Gastrocnemius medialis (tissue), 4 donors: ENCODE measurements at regions not wholly inside any gene's neighbourhood (a gene's known extent, or its start where the extent isn't known, plus 50 kb on each side); places are given as distances from the start of the nearest gene placed in this dataset.
"Not testable (repeated sequence)": the region's sequence is repeated elsewhere in the genome, so short reads cannot be mapped to it uniquely, and the experiment has no call there.

Source experiments
- ATAC-seq, 2 donors: fragments of 150-250 bp; one replicate each; pipeline ENCODE4 v1.9.1; 2016
- DNase-seq, 2 donors: peaks; one replicate each; pipeline ENCODE4 v3.0.0-alpha.2; 2019
- H3K27ac ChIP-seq, 4 donors: fragments of 200-600 bp; sonication (generic); 1 replicate in 1 of 4; 2 replicates in 3 of 4; pipeline ENCODE4 v1.5.1; 2016 to 2018; ENCODE audit warnings: mild to moderate bottlenecking in 2 of 4, moderate library complexity in 1 of 4
- H3K27me3 ChIP-seq, 3 donors: fragments of 200-600 bp; sonication (generic) in 2 of 3; 1 replicate in 1 of 3; 2 replicates in 2 of 3; pipeline versions ENCODE4 v1.5.1 to v1.6.0; 2016 to 2019; ENCODE audit warnings: mild to moderate bottlenecking in 1 of 3, moderate library complexity in 1 of 3
- H3K36me3 ChIP-seq, 2 donors: fragments of 200-600 bp; sonication (generic) in 1 of 2; one replicate each; pipeline ENCODE4 v1.5.1; 2017 to 2018
- H3K4me1 ChIP-seq, 2 donors: fragments of 200-600 bp; sonication (generic) in 1 of 2; one replicate each; pipeline ENCODE4 v1.5.1; 2016 to 2017; ENCODE audit warnings: mild to moderate bottlenecking in 2 of 2
- H3K4me3 ChIP-seq, 4 donors: fragments of 200-600 bp; sonication (generic) in 3 of 4; 1 replicate in 1 of 4; 2 replicates in 3 of 4; pipeline ENCODE4 v1.5.1; 2016 to 2019; ENCODE audit warnings: mild to moderate bottlenecking in 2 of 4
- H3K9me3 ChIP-seq, 3 donors: fragments of 200-600 bp; sonication (generic) in 2 of 3; 1 replicate in 1 of 3; 2 replicates in 2 of 3; pipeline ENCODE4 v1.5.1; 2016 to 2019
- CTCF ChIP-seq, 5 experiments: fragments of 450-650 bp in 3 of 5; fragments of 200-600 bp in 2 of 5; sonication (generic) in 2 of 5; IDR thresholded peaks in 4 of 5; conservative IDR thresholded peaks in 1 of 5; 1 replicate in 4 of 5; 2 replicates in 1 of 5; pipeline ENCODE4 v1.5.1; 2016 to 2019; ENCODE audit warnings: antibody characterized with exemption in 5 of 5, mild to moderate bottlenecking in 3 of 5, moderate library complexity in 3 of 5
- POLR2A ChIP-seq, 2 donors: fragments of 450-650 bp; IDR thresholded peaks; one replicate each; pipeline ENCODE4 v1.6.1; 2017; ENCODE audit warnings: antibody characterized with exemption in 2 of 2, mild to moderate bottlenecking in 2 of 2, moderate library complexity in 2 of 2
- in situ Hi-C, 4 donors: fragments of 200-750 bp; cut with MboI; loops; one replicate each; pipeline versions ENCODE4 v1.15.0 to v1.8.0; 2017; ENCODE audit warnings: low sequenced_read_pairs in 4 of 4
- intact Hi-C: fragments of 100-400 bp; cut with DNase I; formaldehyde crosslinking; loops from one replicate; pipeline ENCODE4 v1.15.1; 2023; ENCODE audit warnings: low total_unique reads

GRCh38 chr20:47988676-47989075 lies 203.4 kb upstream of the SULF2 start:
- intact Hi-C loops = no loop called here
- no peak for ATAC-seq
- Histone ChIP-seq H3K4me1 (no peaks in the 10 kb centered on the region), H3K9me3 (no peaks in the 10 kb centered on the region), H3K27ac (no peak overlapping the region), H3K4me3 (no peak overlapping the region), H3K36me3 (no peaks in the 10 kb centered on the region), H3K27me3 (no peaks in the 10 kb centered on the region)
- in situ Hi-C loops = no loop called here
- no peak for DNase-seq
- TF ChIP-seq POLR2A (IDR thresholded peaks at IDR 0.05) (no peak), CTCF (IDR thresholded peaks at IDR 0.05 in 4 of 5, conservative IDR thresholded peaks at IDR 0.05 in 1 of 5) (no peak)

GRCh38 chr20:47985092-47985850 lies 200.0 kb upstream of the SULF2 start:
- no peak for TF ChIP-seq POLR2A (IDR thresholded peaks at IDR 0.05)
- no peak for TF ChIP-seq CTCF (IDR thresholded peaks at IDR 0.05 in 4 of 5, conservative IDR thresholded peaks at IDR 0.05 in 1 of 5)
- ATAC-seq (no peak), DNase-seq (no peak)
- Histone ChIP-seq H3K4me3 (no peak overlapping the region), H3K27me3 (no peaks in the 10 kb centered on the region), H3K9me3 (no peaks in the 10 kb centered on the region), H3K36me3 (no peaks in the 10 kb centered on the region), H3K27ac (no peak overlapping the region), H3K4me1 (no peaks in the 10 kb centered on the region)
- intact Hi-C loops (no loop called here), in situ Hi-C loops (no loop called here)

GRCh38 chr20:47984437-47984836 lies 199.2 kb upstream of the SULF2 start:
- TF ChIP-seq CTCF (IDR thresholded peaks at IDR 0.05 in 4 of 5, conservative IDR thresholded peaks at IDR 0.05 in 1 of 5) (no peak), POLR2A (IDR thresholded peaks at IDR 0.05) (no peak)
- in situ Hi-C loops (no loop called here), intact Hi-C loops (no loop called here)
- no peaks in the 10 kb centered on the region for H3K36me3 ChIP-seq
- no peaks in the 10 kb centered on the region for H3K27me3 ChIP-seq
- DNase-seq (no peak), ATAC-seq (no peak)
- no peak overlapping the region for H3K27ac ChIP-seq
- no peak overlapping the region for H3K4me3 ChIP-seq
- H3K9me3 ChIP-seq = no peaks in the 10 kb centered on the region
- H3K4me1 ChIP-seq = no peaks in the 10 kb centered on the region

GRCh38 chr20:47983642-47984041 lies 198.4 kb upstream of the SULF2 start:
- not testable (repeated sequence) for ATAC-seq

GRCh38 chr20:47982574-47983360 lies 197.5 kb upstream of the SULF2 start:
- no peak overlapping the region for H3K27ac ChIP-seq
- H3K27me3 ChIP-seq = no peaks in the 10 kb centered on the region
- no peak overlapping the region for H3K4me3 ChIP-seq
- TF ChIP-seq POLR2A (IDR thresholded peaks at IDR 0.05) (no peak), CTCF (IDR thresholded peaks at IDR 0.05 in 4 of 5, conservative IDR thresholded peaks at IDR 0.05 in 1 of 5) (no peak)
- DNase-seq = no peak
- in situ Hi-C loops = no loop called here
- intact Hi-C loops = no loop called here
- H3K4me1 ChIP-seq = no peaks in the 10 kb centered on the region
- H3K36me3 ChIP-seq = no peaks in the 10 kb centered on the region
- no peak for ATAC-seq
- H3K9me3 ChIP-seq = no peaks in the 10 kb centered on the region

More at GRCh38 chr20:47983642-47984041, 198.4 kb upstream of the SULF2 start:
- H3K9me3 ChIP-seq, H3K36me3 ChIP-seq, H3K4me1 ChIP-seq, intact Hi-C loops, H3K4me3 ChIP-seq, DNase-seq, in situ Hi-C loops, H3K27me3 ChIP-seq, H3K27ac ChIP-seq: not testable (repeated sequence)
